ENCODE measurements at regions not wholly inside any gene's neighbourhood (a gene's known extent, or its start where the extent isn't known, plus 50 kb on each side); places are given as distances from the start of the nearest gene placed in this dataset.

DNA sequence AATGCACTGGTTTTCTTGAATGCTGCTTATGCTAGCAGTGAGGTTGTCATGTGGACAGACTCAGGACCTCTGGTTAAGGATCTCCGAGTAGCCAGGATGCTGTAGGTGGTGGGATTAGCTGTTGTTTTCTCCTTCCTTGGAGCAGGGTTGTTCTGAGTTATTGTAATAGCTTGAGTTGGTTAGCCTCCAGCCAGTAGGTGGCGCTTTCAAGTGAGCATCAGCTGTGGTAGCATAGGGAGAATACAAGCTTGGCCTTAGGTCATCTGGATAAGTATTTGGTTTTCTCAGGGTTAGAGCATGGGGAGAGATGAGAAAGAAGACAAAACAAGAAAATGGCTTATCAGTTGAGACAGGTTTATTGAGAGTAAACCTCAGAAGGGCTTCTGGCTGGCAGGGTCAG, 299.7 kb upstream of the FBXO33 start:
- H3K27ac ChIP-seq, result no peak overlapping the region
- no peak for TF ChIP-seq ZFX (IDR thresholded peaks at IDR 0.05; ENCODE audit: borderline replicate concordance)
- TF ChIP-seq, protein P1, sequence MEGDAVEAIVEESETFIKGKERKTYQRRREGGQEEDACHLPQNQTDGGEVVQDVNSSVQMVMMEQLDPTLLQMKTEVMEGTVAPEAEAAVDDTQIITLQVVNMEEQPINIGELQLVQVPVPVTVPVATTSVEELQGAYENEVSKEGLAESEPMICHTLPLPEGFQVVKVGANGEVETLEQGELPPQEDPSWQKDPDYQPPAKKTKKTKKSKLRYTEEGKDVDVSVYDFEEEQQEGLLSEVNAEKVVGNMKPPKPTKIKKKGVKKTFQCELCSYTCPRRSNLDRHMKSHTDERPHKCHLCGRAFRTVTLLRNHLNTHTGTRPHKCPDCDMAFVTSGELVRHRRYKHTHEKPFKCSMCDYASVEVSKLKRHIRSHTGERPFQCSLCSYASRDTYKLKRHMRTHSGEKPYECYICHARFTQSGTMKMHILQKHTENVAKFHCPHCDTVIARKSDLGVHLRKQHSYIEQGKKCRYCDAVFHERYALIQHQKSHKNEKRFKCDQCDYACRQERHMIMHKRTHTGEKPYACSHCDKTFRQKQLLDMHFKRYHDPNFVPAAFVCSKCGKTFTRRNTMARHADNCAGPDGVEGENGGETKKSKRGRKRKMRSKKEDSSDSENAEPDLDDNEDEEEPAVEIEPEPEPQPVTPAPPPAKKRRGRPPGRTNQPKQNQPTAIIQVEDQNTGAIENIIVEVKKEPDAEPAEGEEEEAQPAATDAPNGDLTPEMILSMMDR (IDR thresholded peaks at IDR 0.05), result peak; percentile 67

DNA sequence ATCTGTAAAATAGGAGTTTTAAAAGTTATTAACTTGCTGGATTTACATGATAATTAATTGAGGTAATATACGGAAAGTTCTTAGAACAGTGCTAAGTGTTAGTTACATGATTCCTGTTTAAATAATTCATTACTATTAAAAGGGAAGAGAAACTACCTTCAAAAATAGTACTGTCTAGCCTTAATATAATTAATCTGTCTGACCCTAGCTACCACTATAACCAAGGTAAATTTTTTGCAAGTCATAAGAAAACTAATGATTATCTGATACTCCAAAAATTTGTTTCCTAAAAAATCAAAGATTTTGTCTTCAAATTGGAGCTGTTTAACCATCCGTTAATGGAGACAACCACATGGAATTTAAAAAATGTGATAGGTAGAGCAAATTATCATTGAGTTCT, 294.3 kb upstream of the FBXO33 start:
- H3K27ac ChIP-seq, result no peak overlapping the region
- TF ChIP-seq ZFX (IDR thresholded peaks at IDR 0.05; ENCODE audit: borderline replicate concordance), result no peak
- TF ChIP-seq, protein P1 (IDR thresholded peaks at IDR 0.05), result no peak

DNA sequence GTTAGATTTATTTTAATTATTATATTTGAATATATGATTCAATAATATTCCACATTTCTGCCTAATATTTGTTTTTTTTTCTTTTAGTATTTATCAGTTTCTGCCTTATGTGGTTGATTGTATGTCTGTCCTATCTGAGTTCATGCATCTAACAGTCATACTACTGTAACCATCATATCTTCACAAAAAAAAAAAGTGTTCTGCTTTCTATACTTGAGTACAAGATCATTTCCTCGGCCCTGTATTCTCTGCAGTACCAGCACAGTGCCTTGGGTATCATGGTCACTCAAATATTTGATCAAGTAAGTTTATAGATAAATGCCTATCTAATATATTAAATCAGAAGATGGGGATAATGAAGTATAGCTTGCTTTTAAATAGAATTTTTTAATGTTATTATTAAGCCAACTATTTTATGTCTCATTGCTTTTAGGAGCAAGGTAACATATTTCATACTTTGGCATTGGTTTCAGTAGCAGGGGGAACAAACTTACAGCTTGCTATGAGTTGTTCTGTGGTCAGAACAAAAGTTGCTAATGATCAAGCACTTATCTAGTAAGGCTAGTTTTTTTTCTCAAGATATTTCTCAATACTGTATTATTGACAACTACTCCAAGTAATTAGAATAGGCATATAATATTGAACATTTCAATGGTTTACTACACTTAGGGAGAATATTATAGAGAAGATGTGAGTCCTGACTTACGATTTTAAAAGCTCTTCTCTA, 290.5 kb upstream of the FBXO33 start:
- H3K27ac ChIP-seq, result no peak overlapping the region
- TF ChIP-seq, protein P1 (IDR thresholded peaks at IDR 0.05), result no peak
- no peak for TF ChIP-seq ZFX (IDR thresholded peaks at IDR 0.05; ENCODE audit: borderline replicate concordance)

DNA sequence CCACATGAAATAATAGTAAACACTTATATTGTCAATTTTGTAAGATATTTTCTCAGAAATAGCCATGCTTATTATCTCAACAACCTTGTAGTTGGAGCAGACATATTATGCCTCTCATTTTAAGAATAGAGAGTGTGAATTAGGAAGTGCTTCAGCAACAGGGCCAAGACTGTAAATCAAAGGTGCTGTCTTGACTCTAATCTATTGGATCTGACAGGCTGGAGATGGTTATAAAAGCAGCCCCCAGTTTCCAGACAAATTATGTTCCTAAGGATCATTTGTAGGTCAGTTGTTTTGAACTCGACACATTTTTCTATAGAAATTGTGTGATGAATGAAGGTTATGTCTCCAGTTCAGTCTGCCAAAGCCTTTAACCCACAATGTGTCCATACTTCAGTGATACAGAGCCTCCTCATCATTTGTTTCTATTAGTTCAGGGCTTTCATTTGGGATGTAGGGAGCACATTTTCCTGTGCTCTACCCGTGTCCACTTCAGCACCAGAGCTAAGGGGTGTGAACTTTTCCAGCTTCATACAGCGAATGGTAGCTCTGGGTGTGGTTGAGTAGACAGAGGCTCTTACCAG, 284.8 kb upstream of the FBXO33 start:
- TF ChIP-seq, protein P1 (IDR thresholded peaks at IDR 0.05), result no peak
- no peak for TF ChIP-seq ZFX (IDR thresholded peaks at IDR 0.05; ENCODE audit: borderline replicate concordance)
- H3K27ac ChIP-seq, result no peak overlapping the region

DNA sequence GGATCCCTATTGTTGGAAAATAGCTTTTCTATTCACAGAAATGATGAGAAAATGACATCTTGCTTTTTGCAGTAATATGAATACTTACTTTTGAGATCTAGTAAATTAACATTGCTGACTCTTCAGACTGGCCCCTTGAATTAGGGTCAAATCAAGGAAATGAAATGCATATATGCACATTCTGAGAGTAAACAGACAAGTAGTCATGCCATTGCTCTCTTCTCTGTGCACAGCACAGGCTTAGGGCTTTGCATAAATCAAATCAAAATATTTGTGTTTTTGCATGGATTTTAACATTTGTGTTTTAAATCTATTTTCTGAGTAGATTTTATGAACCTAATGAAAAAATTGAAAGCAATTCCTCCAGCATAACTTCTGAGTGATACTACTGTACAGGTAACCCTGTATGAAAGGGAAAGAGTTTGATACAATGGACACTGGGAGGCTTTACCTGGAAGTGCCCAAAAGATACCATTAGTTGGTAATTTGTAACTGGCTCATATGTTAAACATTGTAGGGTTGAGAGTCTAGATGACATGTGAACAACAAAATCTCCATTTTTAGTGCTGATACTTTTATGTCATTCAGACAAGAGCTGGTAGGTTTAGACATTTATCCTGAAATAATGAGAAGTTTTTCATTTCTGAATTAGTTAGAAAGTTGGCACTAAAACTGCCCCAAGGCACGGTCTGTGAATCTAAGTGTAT, 280.2 kb upstream of the FBXO33 start:
- H3K27ac ChIP-seq, result no peak overlapping the region
- TF ChIP-seq ZFX (IDR thresholded peaks at IDR 0.05; ENCODE audit: borderline replicate concordance), result no peak
- TF ChIP-seq, protein P1 (IDR thresholded peaks at IDR 0.05), result no peak

DNA sequence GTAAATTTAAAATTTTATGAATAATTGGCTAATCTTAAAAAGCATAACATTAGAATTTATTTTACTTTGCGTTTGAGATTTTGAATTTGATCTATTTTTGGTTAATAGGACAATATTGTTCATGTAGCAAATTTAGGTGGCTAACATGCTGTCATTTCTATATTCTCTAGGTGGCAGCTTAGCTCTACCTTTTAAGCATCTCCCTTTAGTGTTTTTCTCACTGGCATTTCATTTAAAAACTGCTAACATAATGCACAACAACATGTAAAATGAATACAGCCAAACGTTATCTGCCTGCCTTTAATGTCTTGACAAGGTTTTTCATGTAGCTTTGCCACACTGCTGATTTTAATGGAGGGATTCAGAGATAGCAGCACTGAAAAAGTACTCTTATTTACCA, 272.4 kb upstream of the FBXO33 start:
- TF ChIP-seq, protein P1 (IDR thresholded peaks at IDR 0.05), result peak; percentile 24; the same call in 1 of the 2 replicates
- no peak for TF ChIP-seq ZFX (IDR thresholded peaks at IDR 0.05; ENCODE audit: borderline replicate concordance)
- H3K27ac ChIP-seq, result no peak overlapping the region

DNA sequence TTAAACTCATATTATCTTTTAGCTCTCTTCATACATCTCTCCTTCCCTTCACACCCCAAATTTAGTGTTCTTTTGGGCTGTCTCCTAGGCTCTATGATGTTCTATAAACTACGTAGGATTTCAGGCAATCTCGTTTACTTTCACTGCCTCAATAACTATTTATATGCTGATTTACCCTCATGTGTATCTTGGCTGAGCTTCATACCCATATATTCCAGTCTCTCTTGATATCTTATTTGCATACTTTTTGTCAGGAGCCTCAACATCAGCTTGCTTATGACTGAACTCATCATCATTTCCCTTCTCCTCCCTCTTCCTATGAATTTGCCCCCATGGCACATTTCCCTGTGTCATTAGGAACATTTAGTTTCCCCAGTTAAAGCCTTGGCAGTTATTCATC, 262.1 kb upstream of the FBXO33 start:
- TF ChIP-seq ZFX (IDR thresholded peaks at IDR 0.05; ENCODE audit: borderline replicate concordance), result no peak
- TF ChIP-seq, protein P1 (IDR thresholded peaks at IDR 0.05), result no peak
- H3K27ac ChIP-seq, result no peak overlapping the region

All from 22Rv1 (cell line).